ENCODE measurements at regions not wholly inside any gene's neighbourhood (a gene's known extent, or its start where the extent isn't known, plus 50 kb on each side); places are given as distances from the start of the nearest gene placed in this dataset.
"Not testable (repeated sequence)": the region's sequence is repeated elsewhere in the genome, so short reads cannot be mapped to it uniquely, and the experiment has no call there.

- H3K27me3 ChIP-seq (ENCODE audit: low read length), result no peaks in the 10 kb centered on the region
- no peaks in the 10 kb centered on the region for H4K20me1 ChIP-seq (ENCODE audit: low read length)
- CTCF ChIA-PET, result no interaction called here
- no TSS peak for BruUV-seq (replicated peaks)
- H3K4me2 ChIP-seq (ENCODE audit: low read length), result no peak overlapping the region
- H3K9me2 ChIP-seq (replicated peaks; ENCODE audit: low read length), result no peaks in the 10 kb centered on the region
- no peaks in the 10 kb centered on the region for H3K36me3 ChIP-seq (ENCODE audit: low read depth, low read length)
- H3K9me3 ChIP-seq (ENCODE audit: low read length), result no peaks in the 10 kb centered on the region
- ATAC-seq (no peak), DNase-seq (no peak)
- H3F3A ChIP-seq (ENCODE audit: low read length, unreplicated experiment), result no peaks in the 10 kb centered on the region
- H3K79me2 ChIP-seq (ENCODE audit: low read length), result no peaks in the 10 kb centered on the region
- H3K4me1 ChIP-seq (ENCODE audit: insufficient read depth, low read length), result no peaks in the 10 kb centered on the region
- intact Hi-C loops (cut with micrococcal nuclease), result no loop called here
- no peak overlapping the region for H2AFZ ChIP-seq (ENCODE audit: low read length)
- no peak overlapping the region for H3K9ac ChIP-seq (ENCODE audit: low read length)
- H3K27ac ChIP-seq (ENCODE audit: low read length), result no peak overlapping the region
- TF ChIP-seq EZH2phosphoT487 (IDR thresholded peaks at IDR 0.05; ENCODE audit: borderline replicate concordance, low read length) (no peak), EZH2 (IDR thresholded peaks at IDR 0.05; ENCODE audit: low read length, unreplicated experiment) (no peak)
- TF ChIP-seq, protein P1, sequence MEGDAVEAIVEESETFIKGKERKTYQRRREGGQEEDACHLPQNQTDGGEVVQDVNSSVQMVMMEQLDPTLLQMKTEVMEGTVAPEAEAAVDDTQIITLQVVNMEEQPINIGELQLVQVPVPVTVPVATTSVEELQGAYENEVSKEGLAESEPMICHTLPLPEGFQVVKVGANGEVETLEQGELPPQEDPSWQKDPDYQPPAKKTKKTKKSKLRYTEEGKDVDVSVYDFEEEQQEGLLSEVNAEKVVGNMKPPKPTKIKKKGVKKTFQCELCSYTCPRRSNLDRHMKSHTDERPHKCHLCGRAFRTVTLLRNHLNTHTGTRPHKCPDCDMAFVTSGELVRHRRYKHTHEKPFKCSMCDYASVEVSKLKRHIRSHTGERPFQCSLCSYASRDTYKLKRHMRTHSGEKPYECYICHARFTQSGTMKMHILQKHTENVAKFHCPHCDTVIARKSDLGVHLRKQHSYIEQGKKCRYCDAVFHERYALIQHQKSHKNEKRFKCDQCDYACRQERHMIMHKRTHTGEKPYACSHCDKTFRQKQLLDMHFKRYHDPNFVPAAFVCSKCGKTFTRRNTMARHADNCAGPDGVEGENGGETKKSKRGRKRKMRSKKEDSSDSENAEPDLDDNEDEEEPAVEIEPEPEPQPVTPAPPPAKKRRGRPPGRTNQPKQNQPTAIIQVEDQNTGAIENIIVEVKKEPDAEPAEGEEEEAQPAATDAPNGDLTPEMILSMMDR (conservative IDR thresholded peaks at IDR 0.05; ENCODE audit: low read depth, low read length), result no peak
- H3K4me3 ChIP-seq (ENCODE audit: low read length), result no peak overlapping the region
- POLR2A ChIA-PET (ENCODE audit: unreplicated experiment), result no interaction called here
Observed at GRCh38 chr18:65671621-65672415, 79.0 kb upstream of the CDH7 start.

DNA sequence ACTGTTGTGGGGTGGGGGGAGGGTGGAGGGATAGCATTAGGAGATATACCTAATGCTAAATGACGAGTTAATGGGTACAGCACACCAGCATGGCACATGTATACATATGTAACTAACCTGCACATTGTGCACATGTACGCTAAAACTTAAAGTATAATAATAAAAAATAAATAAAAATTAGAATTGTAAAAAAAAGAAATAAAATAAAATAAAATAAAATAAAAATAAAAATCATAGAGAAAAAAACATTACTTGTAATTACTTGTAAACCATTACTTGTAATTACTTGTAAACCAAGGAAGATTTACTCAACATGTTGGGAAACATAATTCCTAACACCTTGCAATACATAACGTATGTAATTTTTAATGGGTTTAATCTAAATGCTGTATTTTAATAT is 80.7 kb upstream of the CDH7 start:
- BruUV-seq (replicated peaks); H3K9ac ChIP-seq (ENCODE audit: low read length); H4K20me1 ChIP-seq (ENCODE audit: low read length); CTCF ChIA-PET; H2AFZ ChIP-seq (ENCODE audit: low read length); DNase-seq; H3K27ac ChIP-seq (ENCODE audit: low read length); H3F3A ChIP-seq (ENCODE audit: low read length, unreplicated experiment); H3K4me3 ChIP-seq (ENCODE audit: low read length); H3K9me2 ChIP-seq (replicated peaks; ENCODE audit: low read length); H3K27me3 ChIP-seq (ENCODE audit: low read length); H3K4me1 ChIP-seq (ENCODE audit: insufficient read depth, low read length); ATAC-seq; POLR2A ChIA-PET (ENCODE audit: unreplicated experiment); H3K36me3 ChIP-seq (ENCODE audit: low read depth, low read length); intact Hi-C loops (cut with micrococcal nuclease); H3K79me2 ChIP-seq (ENCODE audit: low read length); H3K4me2 ChIP-seq (ENCODE audit: low read length); H3K9me3 ChIP-seq (ENCODE audit: low read length): not testable (repeated sequence)

GRCh38 chr18:65661391-65661790 is 89.4 kb upstream of the CDH7 start:
- Histone ChIP-seq H3K79me2 (ENCODE audit: low read length) (no peaks in the 10 kb centered on the region), H3K4me3 (ENCODE audit: low read length) (no peak overlapping the region), H3K9ac (ENCODE audit: low read length) (no peak overlapping the region), H3K4me2 (ENCODE audit: low read length) (no peak overlapping the region), H2AFZ (ENCODE audit: low read length) (no peak overlapping the region), H3K27ac (ENCODE audit: low read length) (no peak overlapping the region), H3F3A (ENCODE audit: low read length, unreplicated experiment) (peaks cover 4% of the 10 kb centered on the region), H4K20me1 (ENCODE audit: low read length) (no peaks in the 10 kb centered on the region), H3K36me3 (ENCODE audit: low read depth, low read length) (0 out of 2 replicates have a peak, but pooled peaks cover 2% of the 10 kb centered on the region), H3K4me1 (ENCODE audit: insufficient read depth, low read length) (peaks cover 28% of the 10 kb centered on the region), H3K27me3 (ENCODE audit: low read length) (no peaks in the 10 kb centered on the region), H3K9me3 (ENCODE audit: low read length) (no peaks in the 10 kb centered on the region; the same call in 1 of the 2 replicates), H3K9me2 (replicated peaks; ENCODE audit: low read length) (no peaks in the 10 kb centered on the region)
- CTCF ChIA-PET, result interaction anchor here (0.6 kb wide), 1 partner anchor 94 kb away, joined by 3 read pairs; no protein-coding TSS in a partner anchor
- no TSS peak for BruUV-seq (replicated peaks)
- TF ChIP-seq, protein P1 (conservative IDR thresholded peaks at IDR 0.05; ENCODE audit: low read depth, low read length), result no peak
- TF ChIP-seq EZH2phosphoT487 (IDR thresholded peaks at IDR 0.05; ENCODE audit: borderline replicate concordance, low read length) (no peak), EZH2 (IDR thresholded peaks at IDR 0.05; ENCODE audit: low read length, unreplicated experiment) (no peak)
- ATAC-seq (no peak), DNase-seq (no peak)
- intact Hi-C loops (cut with micrococcal nuclease), result loop anchor here (2.0 to 5.0 kb wide), 2 partner anchors 94 to 951 kb away; no protein-coding TSS in a partner anchor
- POLR2A ChIA-PET (ENCODE audit: unreplicated experiment), result no interaction called here

All from PC-3 (cell line).